H1 (cell line): ENCODE measurements at regions not wholly inside any gene's neighbourhood (a gene's known extent, or its start where the extent isn't known, plus 50 kb on each side); places are given as distances from the start of the nearest gene placed in this dataset.

Source experiments
- CTCF ChIA-PET: fragments of 300-600 bp; sonication (Branson Sonifier 250); formaldehyde crosslinking; loops from one replicate; lab custom pipeline; 2021; ENCODE audit not compliant: partially characterized antibody; lab: Charles Lee
- POLR2A ChIA-PET: fragments of 300-600 bp; sonication (Branson Sonifier 250); formaldehyde crosslinking; loops from one replicate; lab custom pipeline; 2021; ENCODE audit warnings: inconsistent platforms; ENCODE audit not compliant: partially characterized antibody; lab: Charles Lee
- DNase-seq, 2 experiments: peaks; one replicate each; pipeline versions ENCODE4 v3.0.0 to v3.0.0-alpha.2; 2010 to 2022; ENCODE audit warnings: low spot score in 2 of 2, low read depth in 1 of 2, mixed read lengths in 1 of 2
- FAIRE-seq: peaks from 2 replicates; lab custom pipeline; 2011; peaks lifted over from hg19 to GRCh38; lab: Jason Lieb, UNC
- H2AFZ ChIP-seq: 2 replicates; pipeline ENCODE4 v1.8.1; 2012; ENCODE audit warnings: low read length, inconsistent platforms
- H2AK5ac ChIP-seq: 2 replicates; pipeline ENCODE4 v1.6.1; 2013; ENCODE audit warnings: low read depth, low read length
- H2BK120ac ChIP-seq: replicated peaks from 2 replicates; pipeline ENCODE3; 2013; ENCODE audit warnings: low read depth, low read length, inconsistent platforms
- H2BK12ac ChIP-seq: 2 replicates; pipeline ENCODE4 v1.6.1; 2013; ENCODE audit warnings: low read depth, low read length
- H2BK15ac ChIP-seq: 2 replicates; pipeline ENCODE4 v1.6.1; 2013; ENCODE audit warnings: low read length
- H2BK20ac ChIP-seq: 2 replicates; pipeline ENCODE4 v1.6.1; 2013; ENCODE audit warnings: low read length
- H2BK5ac ChIP-seq: 2 replicates; pipeline ENCODE4 v1.6.1; 2013; ENCODE audit warnings: low read depth, low read length
- H3K14ac ChIP-seq: 2 replicates; pipeline ENCODE4 v1.6.1; 2013; ENCODE audit warnings: inconsistent platforms; ENCODE audit not compliant: insufficient read length
- H3K18ac ChIP-seq: 2 replicates; pipeline ENCODE4 v1.6.1; 2013; ENCODE audit warnings: low read length; ENCODE audit errors: extremely low read depth
- H3K23ac ChIP-seq: 2 replicates; pipeline ENCODE4 v1.6.1; 2013; ENCODE audit warnings: inconsistent platforms; ENCODE audit not compliant: insufficient read length
- H3K23me2 ChIP-seq: 2 replicates; pipeline ENCODE4 v1.6.1; 2013; ENCODE audit warnings: low read depth, low read length
- H3K27ac ChIP-seq: 2 replicates; pipeline ENCODE4 v1.6.1; 2011; ENCODE audit warnings: low read depth, low read length, inconsistent platforms
- H3K27me3 ChIP-seq, 4 experiments: replicated peaks in 1 of 4; 1 replicate in 1 of 4; 2 replicates in 3 of 4; pipeline versions ENCODE4 v1.6.1 to v1.8.1; 2011 to 2013; ENCODE audit warnings: low read length in 3 of 4, mild to moderate bottlenecking in 3 of 4, inconsistent platforms in 2 of 4, mixed read lengths in 2 of 4, moderate library complexity in 1 of 4; ENCODE audit not compliant: control insufficient read depth in 3 of 4, insufficient read depth in 3 of 4; ENCODE audit errors: extremely low read depth in 1 of 4
- H3K36me3 ChIP-seq, 4 experiments: 2 replicates each; pipeline versions ENCODE4 v1.6.1 to v1.8.1; 2011 to 2013; ENCODE audit warnings: mild to moderate bottlenecking in 4 of 4, low read length in 3 of 4, moderate library complexity in 2 of 4, control low read depth in 1 of 4, inconsistent platforms in 1 of 4; ENCODE audit not compliant: insufficient read depth in 4 of 4, control insufficient read depth in 2 of 4
- H3K4ac ChIP-seq: replicated peaks from 2 replicates; pipeline ENCODE3; 2013; ENCODE audit warnings: low read length, low read depth, mixed read lengths, inconsistent platforms; ENCODE audit not compliant: insufficient read length
- H3K4me1 ChIP-seq, 4 experiments: replicated peaks in 1 of 4; 1 replicate in 1 of 4; 2 replicates in 3 of 4; pipeline versions ENCODE4 v1.6.1 to v1.8.1; 2011 to 2013; ENCODE audit warnings: low read length in 3 of 4, inconsistent platforms in 2 of 4, mixed read lengths in 1 of 4; ENCODE audit not compliant: insufficient read depth in 4 of 4, control insufficient read depth in 3 of 4
- H3K4me2 ChIP-seq, 2 experiments: 2 replicates each; pipeline versions ENCODE4 v1.6.1 to v1.8.1; 2011 to 2013; ENCODE audit warnings: low read depth in 2 of 2, low read length in 2 of 2, control low read depth in 1 of 2, inconsistent platforms in 1 of 2, mild to moderate bottlenecking in 1 of 2; ENCODE audit not compliant: insufficient read depth in 1 of 2
- H3K4me3 ChIP-seq, 4 experiments: fragments of 200-600, 300-600 bp in 1 of 4; sonication (generic), shearing (Covaris generic), sonication (Bioruptor Twin) in 1 of 4; 2 replicates each; pipeline versions ENCODE4 v1.5.1 to v1.8.1; 2011 to 2016; ENCODE audit warnings: low read length in 4 of 4, low read depth in 3 of 4, control low read depth in 2 of 4, inconsistent platforms in 2 of 4, mild to moderate bottlenecking in 2 of 4, mixed read lengths in 1 of 4, moderate library complexity in 1 of 4; ENCODE audit not compliant: insufficient read depth in 2 of 4; ENCODE audit errors: extremely low read depth in 1 of 4
- H3K56ac ChIP-seq: replicated peaks from 2 replicates; pipeline ENCODE3; 2013; ENCODE audit warnings: low read depth, mild to moderate bottlenecking, mixed read lengths, low read length, inconsistent platforms; ENCODE audit not compliant: insufficient read length
- H3K79me1 ChIP-seq: 2 replicates; pipeline ENCODE4 v1.6.1; 2013; ENCODE audit warnings: low read depth, low read length, control low read depth
- H3K79me2 ChIP-seq, 2 experiments: 2 replicates each; pipeline versions ENCODE4 v1.6.1 to v1.8.1; 2012 to 2013; ENCODE audit warnings: low read length in 2 of 2, mild to moderate bottlenecking in 2 of 2, inconsistent platforms in 1 of 2; ENCODE audit not compliant: insufficient read depth in 2 of 2, control insufficient read depth in 1 of 2
- H3K9ac ChIP-seq, 4 experiments: replicated peaks in 1 of 4; 1 replicate in 1 of 4; 2 replicates in 3 of 4; pipeline versions ENCODE4 v1.6.1 to v1.8.1; 2011 to 2013; ENCODE audit warnings: low read depth in 3 of 4, low read length in 3 of 4, control low read depth in 2 of 4, mild to moderate bottlenecking in 2 of 4, moderate library complexity in 2 of 4, inconsistent platforms in 1 of 4; ENCODE audit errors: extremely low read depth in 1 of 4
- H3K9me3 ChIP-seq, 2 experiments: 2 replicates each; pipeline versions ENCODE4 v1.6.1 to v1.8.1; 2012 to 2013; ENCODE audit warnings: mild to moderate bottlenecking in 2 of 2, moderate library complexity in 2 of 2, control low read depth in 1 of 2, inconsistent platforms in 1 of 2, low read depth in 1 of 2, low read length in 1 of 2, mixed read lengths in 1 of 2; ENCODE audit not compliant: insufficient read depth in 2 of 2
- H4K20me1 ChIP-seq, 2 experiments: replicated peaks in 1 of 2; 2 replicates each; pipeline versions ENCODE3 to v1.8.1; 2011 to 2013; ENCODE audit warnings: inconsistent platforms in 2 of 2, low read length in 2 of 2, mild to moderate bottlenecking in 1 of 2; ENCODE audit not compliant: insufficient read depth in 2 of 2, control insufficient read depth in 1 of 2
- H4K5ac ChIP-seq: 2 replicates; pipeline ENCODE4 v1.6.1; 2013; ENCODE audit warnings: low read length, low read depth, mixed read lengths, inconsistent platforms; ENCODE audit not compliant: insufficient read length
- H4K8ac ChIP-seq: 2 replicates; pipeline ENCODE4 v1.8.0; 2013; ENCODE audit warnings: mild to moderate bottlenecking, moderate library complexity, low read length, inconsistent platforms; ENCODE audit not compliant: insufficient read depth; ENCODE audit errors: extremely low read depth
- H4K91ac ChIP-seq: replicated peaks from 2 replicates; pipeline ENCODE3; 2013; ENCODE audit warnings: low read length, mixed read lengths, inconsistent platforms; ENCODE audit not compliant: insufficient read length
- CBX5 ChIP-seq: fragments of 300-800, 300-1000 bp; sonication (generic); IDR thresholded peaks from 2 replicates; pipeline ENCODE4 v1.7.1; 2016; ENCODE audit warnings: antibody characterized with exemption, low read length, low read depth
- EGR1 ChIP-seq: IDR thresholded peaks from 2 replicates; pipeline ENCODE4 v1.6.1; 2011; ENCODE audit warnings: low read depth, low read length, borderline replicate concordance
- JUN ChIP-seq: IDR thresholded peaks from 2 replicates; pipeline ENCODE4 v1.6.1; 2011; ENCODE audit warnings: low read depth, mild to moderate bottlenecking, improper control_type of control experiment, low read length
- NANOG ChIP-seq: IDR thresholded peaks from 2 replicates; pipeline ENCODE4 v1.6.1; 2011; ENCODE audit warnings: low read length, low read depth, mild to moderate bottlenecking, inconsistent platforms; ENCODE audit not compliant: insufficient read depth, poor library complexity, severe bottlenecking
- RBBP5 ChIP-seq: IDR thresholded peaks from 2 replicates; pipeline ENCODE4 v1.7.1; 2012; ENCODE audit warnings: low read depth, mild to moderate bottlenecking, inconsistent platforms, low read length, moderate library complexity, borderline replicate concordance
- RXRA ChIP-seq: IDR thresholded peaks from 2 replicates; pipeline ENCODE4 v1.6.1; 2011; ENCODE audit warnings: low read depth, mild to moderate bottlenecking, low read length, moderate library complexity; ENCODE audit not compliant: insufficient read depth
- SIRT6 ChIP-seq: IDR thresholded peaks from one replicate; pipeline ENCODE4 v1.7.1; 2012; ENCODE audit warnings: low read length, inconsistent platforms
- SP1 ChIP-seq: IDR thresholded peaks from 2 replicates; pipeline ENCODE4 v1.6.1; 2011; ENCODE audit warnings: low read depth, low read length
- SP2 ChIP-seq: IDR thresholded peaks from 2 replicates; pipeline ENCODE4 v1.6.1; 2012; ENCODE audit warnings: mild to moderate bottlenecking, low read length, inconsistent platforms
- WGBS, 2 experiments: shearing (Covaris generic) in 1 of 2; methylation state at CpG; one replicate each; pipeline versions ENCODE4 v1.1.6 to v1.1.7; 2013 to 2015; ENCODE audit warnings: low lambda C conversion rate in 2 of 2, mixed read lengths in 2 of 2, inconsistent platforms in 1 of 2, low coverage in 1 of 2, missing lambda C conversion rate in 1 of 2; ENCODE audit not compliant: insufficient replicate concordance in 2 of 2, insufficient coverage in 1 of 2, insufficient read length in 1 of 2; ENCODE audit errors: extremely low coverage in 1 of 2, missing lambda C conversion rate in 1 of 2; 5-methylcytosine and 5-hydroxymethylcytosine counted together
- TF ChIP-seq, protein P1 (sequence below): IDR thresholded peaks from 2 replicates; pipeline ENCODE4 v1.6.1; 2012; ENCODE audit warnings: inconsistent platforms

GRCh38 chr21:19724081-19724480 is 1274.1 kb upstream of the NCAM2 start:
- ChIA-PET POLR2A (no interaction called here), CTCF (no interaction called here)
- no peak overlapping the region for H2AK5ac ChIP-seq
- H2BK120ac ChIP-seq: no peak overlapping the region
- no peaks in the 10 kb centered on the region for H3K4me1 ChIP-seq
- H2BK12ac ChIP-seq: no peak overlapping the region
- H2BK15ac ChIP-seq: no peak overlapping the region
- H4K91ac ChIP-seq: no peak overlapping the region
- 91% methylated on average over 1 of the region's 1 CpG; no CpG with 5 or more reads in 1 of the 2 experiments for WGBS, 2 experiments
- DNase-seq (no peak), FAIRE-seq (no peak)
- H2AFZ ChIP-seq: no peak overlapping the region
- H3K4me3 ChIP-seq: no peak overlapping the region
- no peak overlapping the region for H3K56ac ChIP-seq
- no peak overlapping the region for H3K27ac ChIP-seq
- no peaks in the 10 kb centered on the region for H4K20me1 ChIP-seq
- no peak overlapping the region for H3K9ac ChIP-seq
- no peaks in the 10 kb centered on the region for H3K23me2 ChIP-seq
- H3K9me3 ChIP-seq: no peaks in the 10 kb centered on the region
- no peak overlapping the region for H3K4me2 ChIP-seq
- no peaks in the 10 kb centered on the region for H3K36me3 ChIP-seq
- H3K4ac ChIP-seq: no peak overlapping the region
- H3K27me3 ChIP-seq: no peaks in the 10 kb centered on the region
- H4K8ac ChIP-seq: no peak overlapping the region
- H3K14ac ChIP-seq: no peak overlapping the region
- H4K5ac ChIP-seq: no peak overlapping the region
- no peak for TF ChIP-seq SIRT6
- no peak for TF ChIP-seq SP2
- no peak for TF ChIP-seq RBBP5
- TF ChIP-seq, protein P1, sequence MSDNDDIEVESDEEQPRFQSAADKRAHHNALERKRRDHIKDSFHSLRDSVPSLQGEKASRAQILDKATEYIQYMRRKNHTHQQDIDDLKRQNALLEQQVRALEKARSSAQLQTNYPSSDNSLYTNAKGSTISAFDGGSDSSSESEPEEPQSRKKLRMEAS: no peak
- TF ChIP-seq SP1: no peak
- no peak for TF ChIP-seq RXRA
- TF ChIP-seq NANOG: no peak
- no peak for TF ChIP-seq JUN
- no peak for TF ChIP-seq EGR1
- TF ChIP-seq CBX5: no peak
- TF ChIP-seq, all 59 proteins: peak for 0
- H2BK5ac ChIP-seq: no peak overlapping the region
- no peak overlapping the region for H3K18ac ChIP-seq
- H3K79me2 ChIP-seq: no peaks in the 10 kb centered on the region
- no peak overlapping the region for H2BK20ac ChIP-seq
- no peaks in the 10 kb centered on the region for H3K79me1 ChIP-seq
- H3K23ac ChIP-seq: no peak overlapping the region
